C4-2B (cell line): ENCODE measurements at regions not wholly inside any gene's neighbourhood (a gene's known extent, or its start where the extent isn't known, plus 50 kb on each side); places are given as distances from the start of the nearest gene placed in this dataset.
"Not testable (repeated sequence)": the region's sequence is repeated elsewhere in the genome, so short reads cannot be mapped to it uniquely, and the experiment has no call there.

Experiments
- H3K27ac ChIP-seq: fragments of 450-650 bp; 2 replicates; pipeline ENCODE4 v1.5.1; 2017
- ZFX ChIP-seq: fragments of 450-650 bp; IDR thresholded peaks from 2 replicates; pipeline ENCODE4 v1.6.1; 2017
- TF ChIP-seq, protein P1 (sequence below): fragments of 450-650 bp; conservative IDR thresholded peaks from 2 replicates; pipeline ENCODE4 v1.5.1; 2017; ENCODE audit warnings: mild to moderate bottlenecking

DNA sequence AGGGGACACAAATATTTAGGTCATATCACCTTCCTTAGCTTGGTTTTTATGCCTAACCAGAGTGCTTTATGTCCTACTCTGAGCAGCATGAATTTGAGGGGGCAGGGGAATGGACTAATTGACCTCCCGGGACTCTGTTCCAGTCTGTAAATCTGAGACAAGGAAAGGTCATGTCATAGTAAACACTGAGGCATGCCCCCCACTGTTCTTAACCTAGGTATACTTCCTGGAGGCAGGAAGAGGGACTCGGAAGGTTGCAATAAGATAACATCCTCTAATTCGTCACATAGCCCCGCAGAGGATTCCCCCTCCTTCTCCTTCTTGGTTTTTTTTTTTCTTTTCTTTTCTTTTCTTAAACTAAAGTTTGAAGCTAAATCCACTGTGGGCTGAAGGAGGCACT lies 540.3 kb upstream of the CADM1 start:
- H3K27ac ChIP-seq, result no peak overlapping the region
- no peak for TF ChIP-seq ZFX

DNA sequence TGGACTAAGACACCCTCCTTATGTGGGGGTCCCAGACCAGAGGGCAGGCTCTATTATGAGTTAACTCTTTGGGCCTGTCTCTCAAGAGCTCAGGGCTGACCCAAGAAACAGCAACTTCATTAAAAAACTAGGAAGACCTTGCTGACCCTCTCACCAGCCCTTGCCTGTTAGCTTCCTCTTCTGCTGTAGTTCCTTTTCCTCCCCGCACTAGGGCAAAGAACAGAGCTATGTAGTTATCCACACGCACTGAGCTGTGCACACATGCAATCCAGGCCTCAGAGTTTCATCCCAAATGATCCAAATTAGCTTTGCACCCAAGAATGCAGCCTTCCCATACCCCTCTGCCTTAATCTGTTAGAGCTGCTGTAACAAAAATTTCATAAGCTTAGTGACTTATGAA lies 539.6 kb upstream of the CADM1 start:
- no peak for TF ChIP-seq ZFX
- TF ChIP-seq, protein P1, sequence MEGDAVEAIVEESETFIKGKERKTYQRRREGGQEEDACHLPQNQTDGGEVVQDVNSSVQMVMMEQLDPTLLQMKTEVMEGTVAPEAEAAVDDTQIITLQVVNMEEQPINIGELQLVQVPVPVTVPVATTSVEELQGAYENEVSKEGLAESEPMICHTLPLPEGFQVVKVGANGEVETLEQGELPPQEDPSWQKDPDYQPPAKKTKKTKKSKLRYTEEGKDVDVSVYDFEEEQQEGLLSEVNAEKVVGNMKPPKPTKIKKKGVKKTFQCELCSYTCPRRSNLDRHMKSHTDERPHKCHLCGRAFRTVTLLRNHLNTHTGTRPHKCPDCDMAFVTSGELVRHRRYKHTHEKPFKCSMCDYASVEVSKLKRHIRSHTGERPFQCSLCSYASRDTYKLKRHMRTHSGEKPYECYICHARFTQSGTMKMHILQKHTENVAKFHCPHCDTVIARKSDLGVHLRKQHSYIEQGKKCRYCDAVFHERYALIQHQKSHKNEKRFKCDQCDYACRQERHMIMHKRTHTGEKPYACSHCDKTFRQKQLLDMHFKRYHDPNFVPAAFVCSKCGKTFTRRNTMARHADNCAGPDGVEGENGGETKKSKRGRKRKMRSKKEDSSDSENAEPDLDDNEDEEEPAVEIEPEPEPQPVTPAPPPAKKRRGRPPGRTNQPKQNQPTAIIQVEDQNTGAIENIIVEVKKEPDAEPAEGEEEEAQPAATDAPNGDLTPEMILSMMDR, result no peak
- H3K27ac ChIP-seq, result no peak overlapping the region

DNA sequence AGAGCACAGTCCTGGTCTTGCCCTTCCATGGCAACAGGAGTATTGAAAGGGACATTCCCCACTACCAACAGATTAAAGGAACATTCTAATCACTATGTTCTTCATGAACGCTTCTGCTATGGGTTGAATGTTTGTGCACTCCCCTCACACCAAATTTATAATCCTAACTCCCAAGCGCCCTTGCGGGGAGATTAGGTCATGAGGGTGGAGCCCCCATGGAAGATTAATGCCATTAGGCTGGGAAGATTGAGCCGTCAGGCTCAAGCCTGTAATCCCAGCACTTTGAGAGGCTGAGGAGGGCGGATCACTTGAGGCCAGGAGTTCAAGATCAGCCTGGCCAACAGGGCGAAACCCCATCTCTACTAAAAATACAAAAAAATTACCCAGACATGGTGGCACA lies 538.8 kb upstream of the CADM1 start:
- not testable (repeated sequence) for H3K27ac ChIP-seq

DNA sequence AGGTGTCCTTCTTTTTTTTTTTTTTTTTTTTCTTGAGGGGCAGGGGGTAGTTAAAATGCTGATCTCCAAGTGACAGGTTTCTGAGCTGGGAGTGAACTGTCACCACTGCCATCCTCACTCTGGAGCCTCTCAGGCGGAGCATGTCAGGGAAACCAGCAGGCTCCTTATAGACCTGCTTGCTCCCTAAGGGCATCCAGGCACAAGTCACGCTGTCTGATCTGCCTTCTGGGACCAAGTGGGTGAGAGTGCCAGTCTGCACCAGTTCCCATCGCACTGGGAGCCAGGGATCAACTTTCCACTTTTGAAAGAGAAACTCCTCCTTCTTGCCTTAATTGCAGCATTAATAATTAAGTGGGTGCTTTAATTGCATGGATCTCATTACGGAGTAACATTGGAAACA lies 537.9 kb upstream of the CADM1 start:
- no peak for TF ChIP-seq ZFX
- TF ChIP-seq, protein P1, result no peak
- H3K27ac ChIP-seq, result no peak overlapping the region

DNA sequence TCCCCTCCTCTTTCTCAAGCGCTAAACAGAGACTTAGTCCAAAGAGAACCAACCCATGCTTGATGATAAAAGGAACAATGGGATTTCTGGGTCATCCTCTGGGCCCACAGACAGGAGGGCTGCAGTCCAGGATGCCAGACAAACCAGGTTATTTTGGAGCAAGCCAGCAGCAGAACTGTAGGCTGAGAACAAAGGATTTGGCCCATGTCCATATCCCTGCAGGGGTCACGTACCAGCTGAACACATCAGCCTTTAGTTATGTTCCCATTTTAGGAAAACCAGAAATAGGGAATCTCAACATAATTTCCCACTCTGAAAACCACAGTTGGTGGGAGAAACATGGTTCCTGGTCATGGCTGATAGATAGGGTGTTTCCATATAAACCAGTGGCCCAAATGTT lies 533.6 kb upstream of the CADM1 start:
- TF ChIP-seq ZFX, result no peak
- H3K27ac ChIP-seq, result no peak overlapping the region

DNA sequence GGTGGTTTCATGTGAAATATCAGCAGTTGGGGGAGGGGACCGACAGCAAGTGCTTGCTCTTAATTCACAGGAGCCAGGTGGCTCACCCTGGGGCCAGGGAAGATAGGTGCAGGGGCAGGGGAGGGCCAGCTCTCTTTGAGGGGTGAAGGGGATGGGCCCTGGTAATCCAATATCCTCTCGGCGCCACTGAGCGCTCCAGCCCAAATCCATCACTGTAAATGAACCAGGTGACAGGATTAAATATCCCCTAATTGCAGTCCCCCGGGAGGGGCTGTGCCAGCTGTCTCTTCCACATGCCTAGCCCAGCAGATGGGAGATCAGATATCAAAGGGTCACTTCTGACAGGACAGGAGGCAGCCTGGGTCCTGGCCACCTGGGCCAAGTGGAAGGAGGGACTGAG lies 531.8 kb upstream of the CADM1 start:
- TF ChIP-seq ZFX, result no peak
- TF ChIP-seq, protein P1, result no peak

DNA sequence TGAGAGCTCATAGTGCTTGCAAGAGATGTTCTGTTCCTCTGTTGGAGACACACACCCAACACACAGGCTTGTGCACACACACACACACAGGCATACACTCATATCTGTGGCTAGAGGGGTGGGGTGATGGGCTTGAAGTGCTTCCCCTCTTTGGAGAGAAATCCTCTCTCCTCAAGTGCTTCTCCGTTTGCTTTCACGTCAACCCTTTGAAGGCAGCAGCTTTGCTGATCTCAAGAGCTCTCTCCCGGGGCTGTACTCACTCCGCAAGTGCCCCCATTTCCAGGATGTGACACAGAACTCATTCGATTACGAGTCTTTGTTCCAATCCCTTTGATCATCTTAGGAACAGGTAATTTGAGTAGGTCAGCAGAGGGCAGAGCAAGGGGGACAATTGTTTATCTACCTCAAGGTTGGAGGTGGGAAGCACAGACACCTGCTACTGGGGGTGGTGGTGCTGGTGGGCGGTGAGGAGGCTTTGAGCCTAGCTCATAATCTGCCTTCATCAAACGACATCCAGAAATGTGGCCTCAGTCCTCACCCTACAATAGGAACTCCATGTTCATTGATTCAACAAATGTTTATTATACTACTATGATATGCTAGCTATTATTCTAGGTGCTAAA lies 529.8 kb upstream of the CADM1 start:
- TF ChIP-seq ZFX, result no peak
- TF ChIP-seq, protein P1, result no peak

More for the DNA sequence above, 531.8 kb upstream of the CADM1 start:
- H3K27ac ChIP-seq, result no peak overlapping the region

DNA sequence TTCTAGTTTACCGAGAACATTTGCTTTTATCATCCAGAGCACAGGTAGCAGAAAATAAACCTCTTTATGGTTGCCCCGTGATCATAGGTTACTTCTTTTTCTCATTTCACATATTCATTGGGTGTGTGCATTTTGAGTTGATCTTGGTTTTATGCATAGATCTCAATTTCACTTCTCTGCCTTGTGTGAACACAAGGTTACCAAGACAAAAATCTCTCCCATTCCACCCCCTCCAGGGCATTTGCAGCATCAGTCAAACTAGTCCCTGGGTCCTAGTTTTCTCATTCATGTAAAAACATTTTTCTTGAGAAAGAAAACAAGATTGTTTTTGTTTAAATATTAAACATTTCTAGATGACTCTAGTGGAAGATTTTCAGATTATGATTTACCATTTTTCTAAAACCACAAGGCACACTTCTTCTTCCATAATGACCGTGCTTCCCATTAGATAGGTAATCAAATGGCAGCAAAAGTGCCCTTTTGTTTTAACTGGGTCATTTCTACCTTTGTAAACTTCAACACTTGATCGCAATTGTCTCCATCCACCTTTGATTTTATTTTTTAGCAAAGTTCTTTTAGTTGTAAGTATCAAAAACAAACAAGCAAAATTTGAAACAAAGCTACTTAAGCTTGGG lies 526.6 kb upstream of the CADM1 start:
- TF ChIP-seq ZFX, result no peak
- TF ChIP-seq, protein P1, result no peak

More for the DNA sequence above, 529.8 kb upstream of the CADM1 start:
- H3K27ac ChIP-seq, result no peak overlapping the region

DNA sequence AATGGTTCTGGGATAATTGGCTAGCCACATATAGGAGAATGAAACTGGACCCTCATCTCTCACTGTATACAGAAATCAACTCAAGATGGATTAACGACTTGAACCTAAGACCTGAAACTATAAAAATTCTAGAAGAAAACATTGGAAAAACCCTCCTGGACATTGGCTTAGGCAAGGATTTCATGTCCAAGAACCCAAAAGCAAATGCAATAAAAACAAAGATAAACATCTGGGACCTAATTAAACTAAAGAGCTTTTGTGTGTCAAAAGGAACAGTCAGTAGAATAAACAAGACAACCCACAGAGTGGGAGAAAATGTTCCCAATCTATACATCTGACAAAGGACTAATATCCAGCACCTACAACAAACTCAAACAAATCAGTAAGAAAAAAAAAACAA lies 524.3 kb upstream of the CADM1 start:
- H3K27ac ChIP-seq, result not testable (repeated sequence)

More for the DNA sequence above, 526.6 kb upstream of the CADM1 start:
- no peak overlapping the region for H3K27ac ChIP-seq

DNA sequence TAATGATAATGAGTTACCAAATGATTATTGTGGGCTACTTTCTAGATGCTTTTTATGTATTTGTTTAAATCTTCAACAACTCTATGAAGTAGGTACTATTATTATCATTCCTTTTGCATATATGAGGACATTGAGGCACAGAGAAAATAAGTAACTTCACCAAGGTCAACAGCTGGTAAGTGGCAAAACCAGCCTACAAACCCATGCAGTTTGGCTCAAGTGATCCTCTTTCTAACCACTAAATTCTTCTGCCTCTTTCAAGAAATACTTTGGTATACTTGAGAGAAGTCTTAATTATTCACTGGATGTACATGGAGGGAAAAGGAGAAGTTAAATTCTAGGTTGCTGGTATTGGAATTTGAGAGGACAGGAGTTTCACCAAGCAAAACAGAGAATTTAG lies 495.2 kb upstream of the CADM1 start:
- H3K27ac ChIP-seq, result no peak overlapping the region
- TF ChIP-seq, protein P1, result no peak
- TF ChIP-seq ZFX, result no peak
